GM21717 (cell line): ENCODE measurements at regions not wholly inside any gene's neighbourhood (a gene's known extent, or its start where the extent isn't known, plus 50 kb on each side); places are given as distances from the start of the nearest gene placed in this dataset.
"Not testable (repeated sequence)": the region's sequence is repeated elsewhere in the genome, so short reads cannot be mapped to it uniquely, and the experiment has no call there.

Experiments used
- ATAC-seq: cut with Tn5 transposase; IDR thresholded peaks from one replicate; pipeline ENCODE4 v1.9.1; 2021; ENCODE audit warnings: mild to moderate bottlenecking, moderate library complexity; ENCODE audit not compliant: unreplicated experiment

GRCh38 chr5:75951716-75952115, 131.5 kb upstream of the SV2C start:
- no peak for ATAC-seq

- no peak for ATAC-seq
Observed at GRCh38 chr5:75951158-75951557, 132.0 kb upstream of the SV2C start.

DNA sequence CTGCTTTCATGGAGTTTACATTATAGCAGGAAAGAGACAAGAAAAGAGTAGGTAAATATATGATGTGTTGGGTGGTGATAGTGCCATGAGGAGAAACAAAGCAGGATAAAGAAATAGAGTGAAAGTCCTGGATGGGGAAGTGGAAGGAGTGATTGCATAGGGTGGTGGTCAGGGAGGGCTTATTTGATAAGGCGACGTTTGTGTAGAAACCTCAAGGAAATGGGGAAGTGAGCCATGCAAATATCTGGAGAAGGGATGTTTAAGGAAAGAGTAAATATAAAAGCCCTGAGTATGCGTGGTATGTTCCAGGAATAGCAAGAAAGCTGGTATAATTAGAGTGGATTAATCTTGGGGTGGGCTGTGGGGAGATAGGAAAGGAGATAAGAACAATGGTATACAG, 134.7 kb upstream of the SV2C start:
- no peak for ATAC-seq

DNA sequence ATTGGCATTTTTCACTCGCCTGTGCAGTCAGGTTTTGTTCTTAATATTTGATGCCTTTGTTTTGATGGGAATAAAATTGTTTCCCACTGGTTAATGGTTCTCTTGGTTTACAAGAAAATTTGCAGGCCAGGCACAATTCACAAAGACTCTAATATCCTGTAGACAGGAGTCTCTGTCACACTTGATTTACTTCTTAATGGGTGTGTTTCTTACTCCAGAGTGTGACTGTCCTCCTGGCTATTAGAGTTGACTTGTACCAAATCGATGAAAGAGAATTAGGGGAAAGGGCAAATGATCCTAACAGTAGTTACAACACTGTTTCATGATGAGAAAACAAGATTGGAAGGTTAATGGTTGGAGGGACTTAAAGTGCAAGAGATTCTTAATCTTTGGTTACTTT, 142.8 kb upstream of the SV2C start:
- no peak for ATAC-seq

DNA sequence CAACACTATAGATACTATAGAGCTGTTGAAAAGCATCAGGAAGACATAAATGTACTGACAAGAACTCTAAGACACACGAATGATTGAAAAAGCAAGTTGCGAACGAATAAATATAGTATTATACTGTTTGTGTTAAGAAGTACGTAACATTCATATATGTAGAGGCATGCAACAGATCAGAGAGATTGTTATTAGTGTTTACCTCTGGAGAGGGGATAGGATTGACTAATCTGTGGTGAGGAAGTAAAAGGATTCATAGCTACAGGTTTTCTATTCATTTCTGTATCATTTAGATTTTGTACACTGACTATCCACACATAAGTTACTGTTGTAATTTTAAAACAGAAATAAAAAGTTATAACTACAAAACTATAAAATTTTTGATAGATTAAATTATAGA, 147.6 kb upstream of the SV2C start:
- no peak for ATAC-seq

DNA sequence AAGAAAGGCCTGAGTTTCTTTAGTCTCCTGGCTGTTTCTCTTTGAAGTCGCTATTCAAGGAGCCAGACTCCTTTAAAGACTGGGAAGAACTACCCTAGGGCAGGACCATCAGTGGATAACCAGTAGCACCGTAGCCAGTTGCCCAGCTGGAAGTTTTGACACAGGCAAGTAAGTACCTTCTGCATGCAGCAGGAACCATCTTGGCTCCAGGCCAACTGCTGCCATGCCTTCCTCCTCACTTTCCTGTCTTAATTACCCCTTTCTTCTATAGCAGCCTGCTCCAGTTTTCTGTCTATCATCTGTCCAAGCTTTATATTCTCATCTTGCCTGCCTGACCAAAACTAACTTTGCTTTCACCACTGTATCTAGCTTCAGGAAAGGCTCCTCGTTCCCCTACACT, 149.7 kb upstream of the SV2C start:
- ATAC-seq = no peak

DNA sequence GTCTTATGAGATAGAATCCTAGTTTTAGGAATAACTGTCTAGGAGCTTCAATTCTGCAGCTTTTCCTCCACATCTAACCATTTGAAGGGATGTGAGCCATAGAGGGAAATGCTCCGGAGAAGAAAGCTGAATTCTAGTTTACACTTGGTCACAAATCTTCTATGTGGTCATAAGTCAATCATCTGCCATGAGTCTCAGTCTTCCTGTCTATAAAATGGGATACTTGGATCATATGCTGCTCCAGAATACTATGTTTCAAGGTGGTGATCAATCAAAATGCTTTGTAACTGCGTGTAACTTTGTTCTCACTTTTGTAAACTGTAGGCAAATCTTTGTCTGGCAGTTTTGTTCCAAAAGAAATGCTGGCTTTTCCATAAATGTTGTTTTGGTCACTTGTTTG, 152.0 kb upstream of the SV2C start:
- ATAC-seq = no peak

GRCh38 chr5:75928992-75929391, 154.2 kb upstream of the SV2C start:
- no peak for ATAC-seq

- no peak for ATAC-seq
Observed at GRCh38 chr5:75922480-75922879, 160.7 kb upstream of the SV2C start.

DNA sequence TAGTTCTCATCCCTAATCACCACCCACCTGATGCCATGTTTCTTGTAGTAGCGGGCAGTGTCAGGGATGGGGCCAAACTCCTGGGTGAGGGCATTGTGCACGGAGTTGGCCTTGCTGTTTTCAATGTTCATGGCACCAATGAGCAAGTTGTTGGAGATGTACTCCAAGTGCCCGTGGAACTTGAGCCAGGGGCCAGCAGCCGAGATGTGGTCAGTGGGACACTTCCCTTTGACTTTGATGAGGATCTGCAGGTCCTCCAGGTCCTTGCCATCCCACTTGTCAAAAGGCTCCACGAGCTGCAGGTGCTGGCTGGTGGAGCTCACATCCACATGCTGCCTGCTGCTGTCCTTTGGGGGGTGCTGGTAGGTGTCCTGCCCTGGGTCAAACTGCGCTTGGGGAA, 162.2 kb upstream of the SV2C start:
- ATAC-seq = no peak

- no peak for ATAC-seq
Observed at GRCh38 chr5:75916144-75916543, 167.0 kb upstream of the SV2C start.

DNA sequence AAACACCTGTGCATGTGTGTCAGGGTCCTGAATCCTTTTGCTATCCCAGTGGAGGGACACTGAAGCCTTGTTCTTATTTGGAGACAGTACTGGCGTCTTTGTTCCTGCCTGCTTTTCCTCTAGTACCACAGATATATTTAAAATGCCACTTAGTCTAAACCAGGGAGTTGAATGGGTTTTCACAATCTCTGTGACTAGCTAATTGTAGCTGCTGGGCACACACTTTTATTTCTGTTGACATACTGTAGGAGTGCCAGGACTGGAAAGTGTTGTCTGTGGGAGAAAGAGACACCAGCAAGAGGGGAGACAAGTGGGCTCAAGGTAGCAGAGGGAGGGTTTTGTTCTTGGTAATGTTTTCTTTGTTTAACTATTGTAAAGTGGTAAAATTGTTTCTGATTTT, 174.0 kb upstream of the SV2C start:
- no peak for ATAC-seq

DNA sequence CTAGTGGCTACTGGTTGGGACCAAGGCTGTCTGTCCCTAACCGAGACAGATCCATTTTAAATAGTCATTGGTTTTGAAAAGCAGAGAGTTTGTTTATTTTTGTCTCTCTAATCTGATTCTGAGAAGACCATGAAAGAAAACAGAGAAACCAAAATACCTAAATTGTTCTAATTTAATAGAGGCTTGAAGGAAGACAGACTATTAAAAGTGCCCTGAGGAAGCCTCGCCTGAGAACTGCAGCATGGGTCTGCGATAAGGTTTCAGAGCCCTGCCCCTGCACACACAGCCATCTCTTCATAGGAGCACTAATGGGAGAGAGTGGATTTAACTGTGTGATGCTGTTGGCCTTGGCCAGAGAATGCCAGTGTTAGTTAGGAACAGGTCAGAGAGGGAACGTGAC, 175.5 kb upstream of the SV2C start:
- ATAC-seq = no peak

GRCh38 chr5:75894482-75894881, 177.2 kb upstream of the POC5 start:
- ATAC-seq = no peak

- ATAC-seq = no peak
Observed at GRCh38 chr5:75891736-75892135, 174.5 kb upstream of the POC5 start.

GRCh38 chr5:75891020-75891419, 173.8 kb upstream of the POC5 start:
- no peak for ATAC-seq

DNA sequence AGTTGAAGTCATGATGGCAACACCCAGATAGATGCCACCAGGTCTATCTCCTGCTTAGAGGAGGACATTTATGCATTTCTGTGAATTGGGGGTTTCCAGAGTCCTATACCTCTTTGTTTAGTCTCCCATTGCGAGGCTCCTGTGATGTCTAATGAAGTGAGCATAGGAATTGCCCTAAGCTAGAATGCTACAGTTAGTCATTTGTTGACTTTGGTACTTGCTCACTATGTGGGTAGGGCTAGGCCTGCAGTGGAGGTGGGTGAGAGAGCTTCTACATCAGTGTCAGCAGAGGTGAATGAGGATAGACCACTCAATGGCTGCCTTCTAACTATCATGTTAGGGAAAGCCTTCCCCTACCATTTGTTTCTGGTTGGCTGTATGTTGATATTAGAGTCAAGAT, 173.3 kb upstream of the POC5 start:
- ATAC-seq = no peak

DNA sequence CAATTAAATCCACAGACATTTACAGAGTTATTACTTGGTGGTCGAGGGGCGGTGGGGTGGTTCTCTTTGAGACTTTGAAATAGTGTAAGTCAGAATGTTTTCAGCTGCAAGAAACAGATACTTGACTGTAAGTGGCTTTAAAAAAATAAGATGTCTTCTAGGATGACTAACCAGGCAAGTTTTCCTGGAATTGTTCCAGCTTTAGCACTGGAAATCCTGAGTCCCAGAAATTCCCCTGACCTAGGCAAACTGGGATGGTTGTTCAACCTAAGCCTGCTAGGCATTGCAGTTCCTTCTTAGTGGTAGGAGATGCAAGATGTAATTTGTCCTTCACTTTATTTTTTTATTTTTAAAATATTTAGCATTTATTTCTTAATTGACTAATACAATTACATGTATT, 169.5 kb upstream of the POC5 start:
- ATAC-seq = no peak

DNA sequence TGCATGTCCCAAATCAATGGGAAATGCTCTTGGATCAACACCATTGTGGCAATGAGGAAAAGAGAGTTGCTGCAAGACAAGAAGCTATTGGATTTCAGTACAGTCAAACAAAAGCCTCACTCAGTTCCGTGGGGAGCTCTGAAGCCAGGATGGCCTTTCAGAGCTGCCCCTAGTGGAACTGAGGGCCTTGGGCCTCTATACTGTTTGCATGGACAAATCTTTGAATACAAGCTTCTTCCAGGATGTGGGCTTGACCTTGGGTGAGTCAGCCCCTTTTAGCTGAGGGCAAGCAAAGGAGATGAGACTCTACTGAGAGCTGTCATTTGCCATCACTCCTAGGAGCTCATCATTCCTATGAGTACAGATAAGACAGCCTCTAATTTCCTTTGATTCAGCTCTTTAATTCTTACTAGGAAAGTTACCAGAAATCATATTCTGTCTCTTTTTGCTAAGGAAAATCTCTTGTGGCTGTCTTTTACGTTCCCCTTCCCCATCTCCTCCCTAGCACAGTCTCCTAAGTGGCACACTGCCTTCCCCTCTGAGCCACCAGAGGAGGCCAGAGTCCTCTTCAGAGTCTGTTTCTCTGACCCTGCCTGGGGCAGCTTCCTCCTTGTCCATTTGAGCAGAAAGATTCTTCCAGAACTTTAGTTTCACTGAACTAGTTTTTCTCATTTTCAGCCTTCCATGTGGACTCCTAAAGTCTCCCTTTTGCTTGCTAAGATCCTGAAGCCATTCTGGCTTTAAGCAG, 168.8 kb upstream of the POC5 start:
- no peak for ATAC-seq

- ATAC-seq = no peak
Observed at GRCh38 chr5:75885321-75885720, 168.1 kb upstream of the POC5 start.

GRCh38 chr5:75869891-75870290, 152.7 kb upstream of the POC5 start:
- no peak for ATAC-seq

- ATAC-seq = no peak
Observed at GRCh38 chr5:75862872-75863271, 145.6 kb upstream of the POC5 start.

GRCh38 chr5:75859621-75860020, 142.4 kb upstream of the POC5 start:
- ATAC-seq = not testable (repeated sequence)
